CD14-positive monocyte (primary cell): ENCODE measurements at regions not wholly inside any gene's neighbourhood (a gene's known extent, or its start where the extent isn't known, plus 50 kb on each side); places are given as distances from the start of the nearest gene placed in this dataset.

Experiments
- DNase-seq, 3 donors: peaks; one replicate each; pipeline ENCODE4 v3.0.0-alpha.2; 2011 to 2022
- H2AFZ ChIP-seq: 2 replicates; pipeline ENCODE4 v1.6.0; 2012; ENCODE audit warnings: mild to moderate bottlenecking, low read depth, low read length, inconsistent platforms; ENCODE audit not compliant: insufficient read depth, poor library complexity, severe bottlenecking
- H3K27ac ChIP-seq, 2 donors: 1 replicate in 1 of 2; 2 replicates in 1 of 2; pipeline ENCODE4 v1.5.1; 2012 to 2013; ENCODE audit warnings: low read length in 2 of 2, control low read depth in 1 of 2, inconsistent platforms in 1 of 2, low read depth in 1 of 2, mild to moderate bottlenecking in 1 of 2
- H3K27me3 ChIP-seq, 2 donors: one replicate each; pipeline versions ENCODE4 v1.6.0 to v1.6.1; 2011 to 2013; ENCODE audit warnings: low read length in 2 of 2; ENCODE audit not compliant: control insufficient read depth in 2 of 2, insufficient read depth in 2 of 2
- H3K36me3 ChIP-seq, 2 donors: replicated peaks in 1 of 2; 1 replicate in 1 of 2; 2 replicates in 1 of 2; pipeline versions ENCODE4 v1.5.1 to v1.6.1; 2012 to 2013; ENCODE audit warnings: low read length in 2 of 2, control low read depth in 1 of 2, inconsistent platforms in 1 of 2, mild to moderate bottlenecking in 1 of 2; ENCODE audit not compliant: insufficient read depth in 2 of 2, control insufficient read depth in 1 of 2
- H3K4me1 ChIP-seq, 2 donors: 1 replicate in 1 of 2; 2 replicates in 1 of 2; pipeline versions ENCODE4 v1.5.1 to v1.6.1; 2012 to 2013; ENCODE audit warnings: low read length in 2 of 2, control low read depth in 1 of 2, inconsistent platforms in 1 of 2, mild to moderate bottlenecking in 1 of 2, moderate library complexity in 1 of 2; ENCODE audit not compliant: insufficient read depth in 2 of 2, control insufficient read depth in 1 of 2
- H3K4me2 ChIP-seq: replicated peaks from 2 replicates; pipeline ENCODE3; 2012; ENCODE audit warnings: low read length, moderate library complexity, mild to moderate bottlenecking; ENCODE audit not compliant: poor library complexity, severe bottlenecking; ENCODE audit errors: extremely low read depth
- H3K4me3 ChIP-seq, 3 experiments: fragments of 200-600 bp in 1 of 3; sonication (generic) in 1 of 3; replicated peaks in 1 of 3; 1 replicate in 2 of 3; 2 replicates in 1 of 3; pipeline ENCODE4 v1.5.1; 2011 to 2013; ENCODE audit warnings: low read length in 3 of 3, mild to moderate bottlenecking in 3 of 3, control low read depth in 2 of 3, low read depth in 2 of 3, inconsistent platforms in 1 of 3, moderate library complexity in 1 of 3
- H3K79me2 ChIP-seq: 2 replicates; pipeline ENCODE4 v1.6.0; 2012; ENCODE audit warnings: mild to moderate bottlenecking, control low read depth, inconsistent platforms, low read length, moderate library complexity; ENCODE audit not compliant: insufficient read depth
- H3K9ac ChIP-seq: 2 replicates; pipeline ENCODE4 v1.6.0; 2017; ENCODE audit warnings: low read length, mild to moderate bottlenecking; ENCODE audit not compliant: insufficient read depth, poor library complexity, severe bottlenecking
- H3K9me3 ChIP-seq, 2 donors: replicated peaks in 1 of 2; 1 replicate in 1 of 2; 2 replicates in 1 of 2; pipeline versions ENCODE4 v1.5.1 to v1.6.1; 2012 to 2013; ENCODE audit warnings: low read length in 2 of 2, control low read depth in 1 of 2; ENCODE audit not compliant: control insufficient read depth in 1 of 2, insufficient read depth in 1 of 2
- H4K20me1 ChIP-seq: 2 replicates; pipeline ENCODE4 v1.6.0; 2012; ENCODE audit warnings: mild to moderate bottlenecking, low read length, control low read depth, moderate library complexity; ENCODE audit not compliant: insufficient read depth
- H3K27ac Mint-ChIP-seq, 7 donors: one replicate each; pipeline ENCODE4 v1.8.0; 2020; ENCODE audit warnings: mild to moderate bottlenecking in 7 of 7, mixed read lengths in 7 of 7, moderate library complexity in 6 of 7, inconsistent platforms in 2 of 7
- H3K27me3 Mint-ChIP-seq, 3 donors: one replicate each; pipeline ENCODE4 v1.8.0; 2021 to 2022; ENCODE audit warnings: low read depth in 3 of 3, mild to moderate bottlenecking in 3 of 3, mixed read lengths in 3 of 3, moderate library complexity in 3 of 3, inconsistent platforms in 1 of 3
- H3K36me3 Mint-ChIP-seq, 2 donors: one replicate each; pipeline ENCODE4 v1.8.0; 2020; ENCODE audit warnings: mixed read lengths in 2 of 2, inconsistent platforms in 1 of 2, mild to moderate bottlenecking in 1 of 2
- H3K4me1 Mint-ChIP-seq: one replicate; pipeline ENCODE4 v1.8.0; 2020; ENCODE audit warnings: mild to moderate bottlenecking, mixed read lengths
- H3K4me3 Mint-ChIP-seq, 2 donors: one replicate each; pipeline ENCODE4 v1.8.0; 2020; ENCODE audit warnings: mild to moderate bottlenecking in 2 of 2, mixed read lengths in 2 of 2, moderate library complexity in 1 of 2
- H3K9me3 Mint-ChIP-seq, 7 donors: one replicate each; pipeline ENCODE4 v1.8.0; 2020 to 2022; ENCODE audit warnings: mixed read lengths in 7 of 7, mild to moderate bottlenecking in 6 of 7, moderate library complexity in 6 of 7, inconsistent platforms in 2 of 7
- WGBS: methylation state at CpG from one replicate; pipeline ENCODE4 v1.1.5; 2013; ENCODE audit warnings: missing lambda C conversion rate; ENCODE audit not compliant: insufficient coverage; 5-methylcytosine and 5-hydroxymethylcytosine counted together
- intact Hi-C, 2 donors: fragments of 100-400 bp; cut with micrococcal nuclease; formaldehyde crosslinking; loops; one replicate each; pipeline versions ENCODE4 v1.15.0 to v1.15.1; 2023
- TF ChIP-seq, protein P1 (sequence below): fragments of 200-600 bp; IDR thresholded peaks from one replicate; pipeline ENCODE4 v1.8.0; 2022; ENCODE audit warnings: antibody characterized with exemption, mild to moderate bottlenecking

DNA sequence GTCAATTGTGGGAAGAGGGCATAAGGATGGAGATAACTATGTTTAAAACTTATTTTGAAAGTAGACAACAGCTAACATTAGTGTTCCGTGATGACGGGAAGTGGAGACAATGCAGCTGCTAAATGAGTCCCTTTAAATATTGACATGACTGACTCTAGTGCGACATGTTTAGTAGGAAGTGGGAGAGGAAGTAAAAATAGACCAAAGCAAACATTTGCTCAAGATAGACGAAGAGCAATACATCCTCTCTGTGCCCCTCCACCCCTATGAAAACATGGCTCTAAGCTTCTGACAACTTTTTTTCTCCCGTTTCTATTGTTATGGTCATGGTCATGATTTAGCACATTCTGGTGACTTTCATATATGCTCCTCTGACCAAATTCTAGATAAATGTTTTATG, 60.0 kb upstream of the HMCN1 start:
- Histone ChIP-seq H3K4me2 (peak overlapping the region; percentile 57), H3K27ac (peak overlapping the region in 1 of 2 donors; percentile 64), H4K20me1 (no peaks in the 10 kb centered on the region), H3K27me3 (no peaks in the 10 kb centered on the region), H3K36me3 (no peaks in the 10 kb centered on the region), H3K4me3 (peak overlapping the region in 2 of 3 experiments; percentile 19 to 58), H3K79me2 (no peaks in the 10 kb centered on the region), H3K9ac (no peak overlapping the region), H2AFZ (peak overlapping the region; percentile 52), H3K4me1 (peaks cover 22 to 38% of the 10 kb centered on the region in 2 donors), H3K9me3 (no peaks in the 10 kb centered on the region)
- Mint-ChIP-seq H3K4me1 (peaks cover 32% of the 10 kb centered on the region), H3K36me3 (peaks cover 0 to 2% of the 10 kb centered on the region in 2 donors), H3K27me3 (peaks cover 0 to 2% (median 0%) of the 10 kb centered on the region in 3 donors), H3K9me3 (peaks cover 0 to 10% (median 2%) of the 10 kb centered on the region in 7 donors), H3K4me3 (peak overlapping the region; percentile 1 to 80), H3K27ac (peak overlapping the region; percentile 4 to 71 (median 55))
- 0% methylated on average over 2 of the region's 5 CpGs for WGBS
- TF ChIP-seq, protein P1, sequence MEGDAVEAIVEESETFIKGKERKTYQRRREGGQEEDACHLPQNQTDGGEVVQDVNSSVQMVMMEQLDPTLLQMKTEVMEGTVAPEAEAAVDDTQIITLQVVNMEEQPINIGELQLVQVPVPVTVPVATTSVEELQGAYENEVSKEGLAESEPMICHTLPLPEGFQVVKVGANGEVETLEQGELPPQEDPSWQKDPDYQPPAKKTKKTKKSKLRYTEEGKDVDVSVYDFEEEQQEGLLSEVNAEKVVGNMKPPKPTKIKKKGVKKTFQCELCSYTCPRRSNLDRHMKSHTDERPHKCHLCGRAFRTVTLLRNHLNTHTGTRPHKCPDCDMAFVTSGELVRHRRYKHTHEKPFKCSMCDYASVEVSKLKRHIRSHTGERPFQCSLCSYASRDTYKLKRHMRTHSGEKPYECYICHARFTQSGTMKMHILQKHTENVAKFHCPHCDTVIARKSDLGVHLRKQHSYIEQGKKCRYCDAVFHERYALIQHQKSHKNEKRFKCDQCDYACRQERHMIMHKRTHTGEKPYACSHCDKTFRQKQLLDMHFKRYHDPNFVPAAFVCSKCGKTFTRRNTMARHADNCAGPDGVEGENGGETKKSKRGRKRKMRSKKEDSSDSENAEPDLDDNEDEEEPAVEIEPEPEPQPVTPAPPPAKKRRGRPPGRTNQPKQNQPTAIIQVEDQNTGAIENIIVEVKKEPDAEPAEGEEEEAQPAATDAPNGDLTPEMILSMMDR: no peak
- peak; percentile 34 to 46 (median 39) for DNase-seq
- intact Hi-C loops: loop anchor here in 1 of 2 donors (10.0 kb wide), 1 partner anchor 359 kb away; the partner anchor contains the start of gene IVNS1ABP

DNA sequence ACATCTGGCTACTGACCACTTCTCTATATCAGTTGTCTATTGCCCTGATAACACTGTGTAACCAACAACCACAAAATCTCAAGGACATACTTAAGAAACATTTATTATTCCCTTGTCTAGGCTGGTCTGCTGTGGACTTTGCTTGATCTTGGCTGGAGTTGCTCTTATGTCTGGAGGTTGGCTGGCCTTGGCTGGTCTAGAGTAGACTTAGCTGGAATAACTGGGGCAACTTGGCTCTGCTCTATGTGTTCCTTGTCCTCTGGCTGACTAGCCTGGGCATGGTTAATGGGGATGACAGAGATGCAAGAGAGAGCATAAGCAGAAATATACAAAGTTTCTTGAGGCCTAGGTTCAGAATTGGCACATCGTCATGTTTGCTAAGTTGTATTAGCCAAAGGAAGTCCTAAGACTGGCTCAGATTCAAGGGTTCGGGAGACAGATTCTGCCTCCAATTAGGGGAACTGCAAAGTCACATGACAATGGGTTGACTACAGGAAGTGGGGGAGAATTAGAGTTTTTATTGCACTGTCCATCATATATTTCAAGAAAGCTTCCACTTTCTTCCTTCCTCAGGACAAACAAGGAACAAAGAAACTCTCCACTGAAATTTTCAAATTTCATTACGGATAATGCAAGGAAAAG, 61.4 kb upstream of the HMCN1 start:
- no peak overlapping the region for H3K4me3 ChIP-seq
- H3K4me2 ChIP-seq: peak overlapping the region; percentile 39
- Mint-ChIP-seq H3K36me3 (peaks cover 0 to 2% of the 10 kb centered on the region in 2 donors), H3K4me3 (peak overlapping the region in 1 of 2 donors; percentile 56), H3K4me1 (peaks cover 29% of the 10 kb centered on the region), H3K9me3 (peaks cover 0 to 10% (median 2%) of the 10 kb centered on the region in 7 donors), H3K27ac (peak overlapping the region; percentile 59 to 86 (median 79)), H3K27me3 (peaks cover 0 to 2% (median 0%) of the 10 kb centered on the region in 3 donors)
- 16% methylated on average over 2 of the region's 3 CpGs for WGBS
- no peaks in the 10 kb centered on the region for H4K20me1 ChIP-seq
- H3K4me1 ChIP-seq: peaks cover 20 to 35% of the 10 kb centered on the region in 2 donors
- H3K27ac ChIP-seq: peak overlapping the region in 1 of 2 donors; percentile 70
- no peak overlapping the region for H3K9ac ChIP-seq
- peak; percentile 28 to 36 (median 33) for DNase-seq
- no peaks in the 10 kb centered on the region for H3K79me2 ChIP-seq
- H3K9me3 ChIP-seq: no peaks in the 10 kb centered on the region
- no peaks in the 10 kb centered on the region for H3K36me3 ChIP-seq
- peak overlapping the region; percentile 32 for H2AFZ ChIP-seq
- no peaks in the 10 kb centered on the region for H3K27me3 ChIP-seq
- TF ChIP-seq, protein P1: no peak
- intact Hi-C loops: loop anchor here in 1 of 2 donors (10.0 kb wide), 1 partner anchor 358 kb away; the partner anchor contains the start of gene IVNS1ABP
